ENCODE measurements at regions not wholly inside any gene's neighbourhood (a gene's known extent, or its start where the extent isn't known, plus 50 kb on each side); places are given as distances from the start of the nearest gene placed in this dataset.

GRCh38 chr7:10181996-10182395 lies 791.7 kb upstream of the PHF14 start:
- TF ChIP-seq CTCF (conservative IDR thresholded peaks at IDR 0.05) (no peak), EZH2 (IDR thresholded peaks at IDR 0.05; ENCODE audit: low read depth) (no peak)
